HG02588 (cell line): ENCODE measurements at regions not wholly inside any gene's neighbourhood (a gene's known extent, or its start where the extent isn't known, plus 50 kb on each side); places are given as distances from the start of the nearest gene placed in this dataset.

ENCODE experiments used
- ATAC-seq: cut with Tn5 transposase; IDR thresholded peaks from one replicate; pipeline ENCODE4 v1.9.1; 2021; ENCODE audit warnings: mild to moderate bottlenecking, moderate library complexity; ENCODE audit not compliant: unreplicated experiment

DNA sequence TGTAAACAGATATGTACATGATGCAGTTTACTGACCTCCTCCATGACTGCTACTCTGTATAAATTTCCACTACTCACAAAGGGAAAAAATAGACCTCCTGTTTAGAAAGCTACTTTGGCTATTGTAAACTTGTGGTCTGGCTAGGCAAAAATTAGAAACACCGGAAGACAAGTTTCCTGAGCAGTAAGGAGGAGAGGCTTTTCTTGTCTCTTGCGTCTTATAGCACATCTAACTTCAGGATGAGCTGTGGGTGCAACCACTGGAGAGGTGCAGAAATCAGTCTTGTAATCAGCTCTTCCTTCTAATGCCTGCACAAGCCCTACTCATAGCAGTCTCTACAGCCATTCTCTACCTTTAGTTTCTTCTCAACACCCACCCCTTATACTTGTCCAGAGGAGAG, 296.5 kb upstream of the SLC35B3 start:
- no peak for ATAC-seq

- no peak for ATAC-seq
Observed at GRCh38 chr6:8710668-8711431, 275.5 kb upstream of the SLC35B3 start.

- ATAC-seq = no peak
Observed at GRCh38 chr6:8707956-8708772, 272.8 kb upstream of the SLC35B3 start.

- no peak for ATAC-seq
Observed at GRCh38 chr6:8707369-8707768, 272.0 kb upstream of the SLC35B3 start.

GRCh38 chr6:8705435-8706020, 270.2 kb upstream of the SLC35B3 start:
- no peak for ATAC-seq

- ATAC-seq = no peak
Observed at GRCh38 chr6:8703059-8703458, 267.7 kb upstream of the SLC35B3 start.

DNA sequence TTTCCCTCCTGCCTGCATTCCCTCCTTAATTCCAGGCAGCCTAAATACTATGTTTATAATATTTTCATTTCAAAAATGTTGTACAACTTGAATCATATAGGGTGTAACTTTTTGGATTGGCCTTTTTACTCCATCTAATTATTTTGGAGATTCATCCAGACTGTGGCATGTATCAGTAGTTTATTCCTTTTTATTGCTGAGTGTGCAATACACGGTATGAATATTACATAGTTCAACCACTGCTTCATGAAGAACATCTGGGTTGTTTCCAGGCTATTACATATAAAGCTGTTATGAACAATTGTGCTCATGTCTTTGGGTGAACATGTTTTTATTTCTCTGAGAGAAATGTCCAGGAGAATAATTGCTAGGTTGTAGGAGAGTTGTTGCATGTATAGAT, 253.5 kb upstream of the SLC35B3 start:
- no peak for ATAC-seq

DNA sequence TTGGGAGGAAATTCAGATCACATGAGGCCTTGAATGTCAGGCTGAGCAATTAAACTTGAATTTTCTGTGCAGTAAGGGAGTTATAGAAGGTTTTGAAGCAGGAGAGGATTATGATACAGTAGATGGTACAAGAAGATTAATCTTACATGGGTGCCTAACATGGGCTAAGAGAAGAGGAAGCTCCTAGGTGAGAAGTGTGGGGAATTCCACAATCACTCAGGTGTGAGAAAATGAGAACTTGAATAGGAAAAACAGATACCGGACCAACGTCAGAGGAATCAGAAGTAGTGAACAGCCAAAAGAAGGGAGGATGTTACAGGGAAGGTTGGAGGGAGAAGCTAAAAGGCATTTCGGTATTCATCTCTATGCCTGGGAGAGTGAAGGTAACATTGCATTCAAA, 250.7 kb upstream of the SLC35B3 start:
- no peak for ATAC-seq

DNA sequence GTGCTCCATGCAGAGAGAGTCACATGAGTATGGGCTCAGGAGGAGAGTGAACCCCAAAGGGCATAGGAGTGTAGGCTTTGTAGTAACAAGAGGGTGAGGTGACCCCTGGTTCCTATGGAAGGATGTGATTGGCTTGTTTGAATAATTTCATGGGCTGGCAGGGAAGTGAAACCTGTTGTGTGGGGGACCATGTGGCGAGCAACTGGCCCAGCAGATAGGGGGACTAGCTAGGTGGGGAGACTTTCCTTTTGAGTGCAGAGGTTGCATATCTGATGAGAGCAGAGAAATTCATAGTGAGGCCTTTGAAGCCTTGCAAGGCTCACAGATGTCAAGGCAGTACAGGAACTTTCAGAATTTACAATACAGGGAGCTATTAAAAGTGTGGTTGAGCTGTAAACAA, 247.9 kb upstream of the SLC35B3 start:
- no peak for ATAC-seq

DNA sequence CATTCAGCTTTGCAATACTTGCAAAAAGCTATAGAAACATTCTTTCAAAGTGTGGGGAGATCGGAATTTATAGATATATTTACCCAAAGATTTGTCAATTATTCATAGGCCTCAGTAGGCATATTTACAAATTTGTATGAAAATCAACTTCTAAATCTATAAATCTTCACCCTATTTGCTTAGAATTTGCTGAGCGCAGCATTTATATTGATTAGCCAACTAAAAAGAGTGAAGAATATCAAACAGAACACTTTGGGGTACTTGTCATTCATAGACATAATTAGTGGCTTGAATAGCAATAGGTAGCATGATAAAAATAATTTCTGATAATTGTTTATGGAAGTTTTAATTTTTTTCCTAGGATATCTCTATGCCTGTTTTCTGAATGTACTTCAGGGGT, 244.5 kb upstream of the SLC35B3 start:
- no peak for ATAC-seq

- no peak for ATAC-seq
Observed at GRCh38 chr6:8678466-8678865, 243.1 kb upstream of the SLC35B3 start.

- ATAC-seq = no peak
Observed at GRCh38 chr6:8674126-8674525, 238.8 kb upstream of the SLC35B3 start.

- no peak for ATAC-seq
Observed at GRCh38 chr6:8672882-8673281, 237.5 kb upstream of the SLC35B3 start.

DNA sequence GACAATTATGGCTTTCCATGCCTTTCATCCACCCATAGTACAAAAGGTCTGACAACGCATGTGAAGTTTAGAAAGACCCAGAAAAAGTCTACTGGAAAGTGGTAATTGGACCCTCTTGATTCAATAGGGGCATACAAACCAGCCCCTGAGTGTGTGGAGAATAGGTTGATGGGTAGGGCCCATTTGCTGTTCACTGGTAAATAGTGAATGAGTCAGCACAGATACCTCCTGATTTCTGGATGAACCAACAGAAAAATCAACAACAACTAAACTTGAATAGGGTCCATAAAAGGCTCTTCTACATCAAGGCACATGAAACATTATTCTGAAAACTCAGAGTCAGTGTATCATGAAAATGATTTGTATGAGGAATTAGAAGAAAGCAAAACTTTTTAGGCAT, 235.4 kb upstream of the SLC35B3 start:
- no peak for ATAC-seq

DNA sequence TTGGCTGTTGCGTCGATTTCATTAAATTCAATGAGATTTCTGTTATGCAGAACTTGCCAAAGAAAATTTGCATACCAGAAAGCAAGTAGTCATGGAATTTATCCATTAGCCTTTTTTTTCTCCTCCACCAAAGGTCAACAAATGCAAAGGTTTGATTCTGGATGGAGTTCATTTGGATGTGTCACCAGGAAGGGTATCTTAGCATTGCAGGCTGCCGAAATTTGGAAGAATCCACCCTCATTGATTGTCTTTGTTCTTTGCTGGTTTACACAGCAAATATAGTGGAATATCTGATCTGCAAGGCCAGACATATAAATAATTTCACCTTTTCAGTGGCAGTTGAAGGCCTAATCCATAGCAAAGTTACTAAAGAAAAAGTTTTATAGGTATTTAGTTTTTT, 229.4 kb upstream of the SLC35B3 start:
- ATAC-seq = no peak

DNA sequence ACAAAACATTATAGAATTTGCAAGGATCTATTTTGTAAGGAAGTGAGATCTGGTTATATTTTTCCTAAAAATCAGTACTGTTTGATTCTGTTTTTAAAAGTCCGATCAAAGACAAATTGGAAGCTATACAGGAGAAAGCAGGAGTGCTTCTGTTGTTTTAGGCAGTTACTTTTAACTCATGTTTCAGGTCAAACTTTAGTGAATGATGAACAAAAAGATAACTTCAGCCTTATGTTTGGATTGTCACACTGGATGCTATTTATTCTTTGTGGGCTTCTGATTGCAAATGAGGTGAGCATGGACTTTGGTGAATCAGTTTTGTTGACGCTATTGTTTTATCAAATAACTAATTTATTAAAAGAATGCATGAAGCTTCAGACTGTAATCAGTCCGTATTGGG, 228.7 kb upstream of the SLC35B3 start:
- no peak for ATAC-seq

- no peak for ATAC-seq
Observed at GRCh38 chr6:8659404-8660189, 224.3 kb upstream of the SLC35B3 start.

- no peak for ATAC-seq
Observed at GRCh38 chr6:8658416-8658815, 223.1 kb upstream of the SLC35B3 start.

DNA sequence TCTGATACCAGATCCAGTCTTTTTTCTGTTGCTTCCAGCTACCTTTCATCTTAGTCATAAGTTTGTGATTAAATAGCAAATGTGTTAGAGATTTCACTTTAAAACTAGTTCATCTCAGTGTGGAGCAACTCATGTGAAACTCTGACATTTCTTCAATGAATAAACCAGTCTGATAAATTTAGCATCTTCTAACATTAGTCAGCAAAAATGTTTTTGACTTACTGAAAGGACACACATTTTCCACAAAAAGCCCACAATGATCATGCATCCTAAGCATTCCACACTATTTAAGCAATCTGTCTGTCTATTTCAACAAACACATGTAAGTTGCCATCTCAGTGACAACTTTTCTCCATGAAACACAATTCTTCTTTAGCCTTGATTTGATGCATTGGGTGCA, 222.2 kb upstream of the SLC35B3 start:
- ATAC-seq = no peak

- ATAC-seq = no peak
Observed at GRCh38 chr6:8655670-8656454, 220.5 kb upstream of the SLC35B3 start.
